ENCODE measurements at regions not wholly inside any gene's neighbourhood (a gene's known extent, or its start where the extent isn't known, plus 50 kb on each side); places are given as distances from the start of the nearest gene placed in this dataset.

DNA sequence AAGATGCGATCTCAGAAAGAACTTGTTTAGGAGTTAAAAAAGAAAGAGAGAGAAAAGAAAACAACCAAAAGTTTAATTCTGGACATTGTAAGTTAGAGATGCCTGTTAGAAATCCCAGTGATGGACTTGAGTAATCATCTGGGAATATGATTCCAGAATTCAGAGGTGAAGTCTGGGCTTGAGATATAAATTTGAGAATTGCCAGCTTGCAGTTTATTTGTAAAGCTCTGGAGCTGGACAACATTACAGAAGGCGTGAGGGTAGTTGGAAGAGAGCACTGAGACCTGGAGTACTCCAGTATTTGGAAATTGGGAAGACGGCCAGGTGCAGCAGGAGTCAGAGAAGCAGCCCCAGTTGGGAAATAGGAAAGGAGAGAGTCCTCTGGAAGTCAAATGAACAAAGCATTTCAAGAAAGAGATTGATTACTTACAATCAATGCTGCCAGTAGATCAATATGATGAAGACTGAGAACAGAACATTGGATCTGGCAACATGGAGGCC, 128.8 kb upstream of the ARHGAP28 start:
- H3K36me3 ChIP-seq = no peaks in the 10 kb centered on the region
- no peak overlapping the region for H3K27ac ChIP-seq
- H3K4me1 ChIP-seq = no peaks in the 10 kb centered on the region
- no peak for DNase-seq
- H3K27me3 ChIP-seq (replicated peaks in 1 of 7) = no peaks in the 10 kb centered on the region
- WGBS, 5 donors = 82 to 90% (median 85%) methylated on average over 3 of the region's 3 CpGs
- TF ChIP-seq POLR2A (IDR thresholded peaks at IDR 0.05) (no peak), POLR2AphosphoS5 (IDR thresholded peaks at IDR 0.05) (no peak)
- TF ChIP-seq, protein P1, sequence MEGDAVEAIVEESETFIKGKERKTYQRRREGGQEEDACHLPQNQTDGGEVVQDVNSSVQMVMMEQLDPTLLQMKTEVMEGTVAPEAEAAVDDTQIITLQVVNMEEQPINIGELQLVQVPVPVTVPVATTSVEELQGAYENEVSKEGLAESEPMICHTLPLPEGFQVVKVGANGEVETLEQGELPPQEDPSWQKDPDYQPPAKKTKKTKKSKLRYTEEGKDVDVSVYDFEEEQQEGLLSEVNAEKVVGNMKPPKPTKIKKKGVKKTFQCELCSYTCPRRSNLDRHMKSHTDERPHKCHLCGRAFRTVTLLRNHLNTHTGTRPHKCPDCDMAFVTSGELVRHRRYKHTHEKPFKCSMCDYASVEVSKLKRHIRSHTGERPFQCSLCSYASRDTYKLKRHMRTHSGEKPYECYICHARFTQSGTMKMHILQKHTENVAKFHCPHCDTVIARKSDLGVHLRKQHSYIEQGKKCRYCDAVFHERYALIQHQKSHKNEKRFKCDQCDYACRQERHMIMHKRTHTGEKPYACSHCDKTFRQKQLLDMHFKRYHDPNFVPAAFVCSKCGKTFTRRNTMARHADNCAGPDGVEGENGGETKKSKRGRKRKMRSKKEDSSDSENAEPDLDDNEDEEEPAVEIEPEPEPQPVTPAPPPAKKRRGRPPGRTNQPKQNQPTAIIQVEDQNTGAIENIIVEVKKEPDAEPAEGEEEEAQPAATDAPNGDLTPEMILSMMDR (IDR thresholded peaks at IDR 0.05 in 8 of 11, conservative IDR thresholded peaks at IDR 0.05 in 3 of 11) = no peak
- no peaks in the 10 kb centered on the region for H3K9me3 ChIP-seq
- H3K4me3 ChIP-seq = no peak overlapping the region
- intact Hi-C loops (cut with DNase I; ENCODE audit: low total_unique reads) = no loop called here

DNA sequence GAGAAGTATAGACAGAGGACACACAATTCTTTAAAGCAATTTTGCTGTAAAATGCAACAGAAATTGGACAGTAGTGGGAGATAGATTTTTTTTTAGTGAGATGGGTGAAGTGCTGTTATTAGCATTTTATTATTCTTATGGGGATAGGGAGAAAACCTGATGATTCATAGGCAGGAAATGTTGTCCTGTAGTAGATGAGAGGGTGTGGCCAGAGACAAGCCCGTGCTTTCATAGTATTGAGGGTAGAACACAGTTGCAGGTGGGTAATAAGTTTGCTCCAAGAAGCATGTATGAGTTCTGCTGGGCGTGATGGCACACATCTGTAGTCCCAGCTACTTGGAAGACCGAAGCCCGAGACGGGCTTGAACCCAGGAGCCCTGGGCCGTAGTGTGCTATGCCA, 128.3 kb upstream of the ARHGAP28 start:
- Histone ChIP-seq H3K4me3 (no peak overlapping the region), H3K27me3 (replicated peaks in 1 of 7) (no peaks in the 10 kb centered on the region), H3K4me1 (no peaks in the 10 kb centered on the region), H3K9me3 (no peaks in the 10 kb centered on the region), H3K27ac (no peak overlapping the region), H3K36me3 (no peaks in the 10 kb centered on the region)
- intact Hi-C loops (cut with DNase I; ENCODE audit: low total_unique reads) = no loop called here
- WGBS, 5 donors = 68 to 88% (median 84%) methylated on average over 6 of the region's 6 CpGs
- TF ChIP-seq POLR2AphosphoS5 (IDR thresholded peaks at IDR 0.05) (no peak), POLR2A (IDR thresholded peaks at IDR 0.05) (no peak)
- TF ChIP-seq, protein P1 (IDR thresholded peaks at IDR 0.05 in 8 of 11, conservative IDR thresholded peaks at IDR 0.05 in 3 of 11) = no peak
- no peak for DNase-seq

DNA sequence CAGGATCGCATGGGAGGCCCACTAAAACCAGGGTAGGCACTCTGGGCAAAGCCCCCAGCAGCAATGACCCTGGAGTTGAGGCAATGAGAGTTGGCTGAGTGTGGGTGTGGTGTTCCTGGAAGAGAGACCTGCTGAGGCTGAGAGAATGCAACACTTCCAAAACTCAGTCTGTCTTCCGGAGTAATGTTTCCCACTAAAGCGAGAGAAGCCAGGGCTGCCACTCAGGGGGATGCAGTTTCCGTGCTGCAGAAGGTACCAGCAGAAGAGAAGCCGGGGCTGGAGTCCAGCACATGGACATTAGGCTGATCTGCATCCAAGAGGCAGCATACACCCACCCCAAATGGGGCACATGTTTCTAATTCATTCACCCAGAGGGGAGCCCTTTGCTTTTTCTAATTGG, 127.2 kb upstream of the ARHGAP28 start:
- intact Hi-C loops (cut with DNase I; ENCODE audit: low total_unique reads) = no loop called here
- WGBS, 5 donors = 70 to 87% (median 75%) methylated on average over 4 to 5 of the region's 5 CpGs

DNA sequence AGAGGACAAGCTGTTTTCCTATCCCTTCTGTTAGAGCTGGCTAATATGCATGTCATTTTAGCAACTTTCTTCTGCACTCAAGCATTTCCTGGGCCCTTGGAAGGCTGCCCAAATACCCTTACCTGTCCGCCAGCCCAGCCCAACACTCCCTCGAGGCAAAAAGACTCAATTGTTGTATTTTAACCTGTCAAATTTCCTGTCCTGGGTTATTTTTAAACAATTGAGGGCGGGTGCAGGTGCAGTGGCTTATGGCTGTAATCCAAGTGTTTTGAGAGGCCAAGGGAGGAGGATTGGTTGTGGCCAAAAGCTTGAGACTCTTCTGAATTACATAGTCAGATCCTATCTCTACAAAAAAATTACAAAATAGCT, 125.0 kb upstream of the ARHGAP28 start:
- no peak overlapping the region for H3K27ac ChIP-seq
- no peak for TF ChIP-seq POLR2A (IDR thresholded peaks at IDR 0.05)
- TF ChIP-seq, protein P1 (IDR thresholded peaks at IDR 0.05 in 8 of 11, conservative IDR thresholded peaks at IDR 0.05 in 3 of 11) = no peak
- TF ChIP-seq POLR2AphosphoS5 (IDR thresholded peaks at IDR 0.05) = no peak
- H3K4me3 ChIP-seq = no peak overlapping the region
- no peak for DNase-seq
- H3K27me3 ChIP-seq (replicated peaks in 1 of 7) = no peaks in the 10 kb centered on the region
- H3K4me1 ChIP-seq = no peaks in the 10 kb centered on the region
- H3K9me3 ChIP-seq = peaks cover 0 to 2% (median 0%) of the 10 kb centered on the region in 8 donors
- no peaks in the 10 kb centered on the region for H3K36me3 ChIP-seq
- intact Hi-C loops (cut with DNase I; ENCODE audit: low total_unique reads) = no loop called here
- 47 to 55% (median 50%) methylated on average over 3 of the region's 3 CpGs for WGBS, 5 donors

More for the DNA sequence above, 127.2 kb upstream of the ARHGAP28 start:
- peaks cover 0 to 2% (median 0%) of the 10 kb centered on the region in 8 donors for H3K9me3 ChIP-seq
- no peaks in the 10 kb centered on the region for H3K27me3 ChIP-seq (replicated peaks in 1 of 7)
- H3K4me1 ChIP-seq = no peaks in the 10 kb centered on the region
- H3K36me3 ChIP-seq = no peaks in the 10 kb centered on the region
- peak overlapping the region in 1 of 8 donors; percentile 0 for H3K27ac ChIP-seq
- TF ChIP-seq, protein P1 (IDR thresholded peaks at IDR 0.05 in 8 of 11, conservative IDR thresholded peaks at IDR 0.05 in 3 of 11) = no peak
- TF ChIP-seq POLR2AphosphoS5 (IDR thresholded peaks at IDR 0.05) = no peak
- TF ChIP-seq POLR2A (IDR thresholded peaks at IDR 0.05) = no peak
- H3K4me3 ChIP-seq = no peak overlapping the region
- no peak for DNase-seq
